MCF 10A (cell line): ENCODE measurements at regions not wholly inside any gene's neighbourhood (a gene's known extent, or its start where the extent isn't known, plus 50 kb on each side); places are given as distances from the start of the nearest gene placed in this dataset.
"Not testable (repeated sequence)": the region's sequence is repeated elsewhere in the genome, so short reads cannot be mapped to it uniquely, and the experiment has no call there.

Experiments
- BruUV-seq: library from RNA; stranded (reverse); fragments of 400-500 nt; replicated peaks from 2 replicates; lab custom pipeline; 2021; lab: Mats Ljungman, UMichigan
- CTCF ChIA-PET: fragments of 300-600 bp; sonication (Branson Sonifier 250); formaldehyde crosslinking; extraction: SDS; loops from one replicate; lab custom pipeline; 2021; ENCODE audit warnings: antibody characterized with exemption, inconsistent platforms; lab: Yijun Ruan, JAX
- POLR2A ChIA-PET: fragments of 300-600, 350-650 bp; sonication (Branson Sonifier 250); formaldehyde crosslinking; extraction: SDS; loops from one replicate; lab custom pipeline; 2020; ENCODE audit warnings: antibody characterized with exemption, inconsistent platforms; lab: Yijun Ruan, JAX
- DNase-seq: peaks from one replicate; pipeline ENCODE4 v3.0.0-alpha.2; 2018; ENCODE audit not compliant: unreplicated experiment
- H3K27ac Mint-ChIP-seq: one replicate; pipeline ENCODE4 v1.8.0; 2022; ENCODE audit warnings: mild to moderate bottlenecking, low read depth, mixed read lengths; ENCODE audit not compliant: unreplicated experiment
- H3K27me3 Mint-ChIP-seq: one replicate; pipeline ENCODE4 v1.8.0; 2022; ENCODE audit warnings: mixed read lengths; ENCODE audit not compliant: insufficient read depth, unreplicated experiment
- H3K36me3 Mint-ChIP-seq: one replicate; pipeline ENCODE4 v1.8.0; 2022; ENCODE audit warnings: mild to moderate bottlenecking, moderate library complexity, mixed read lengths; ENCODE audit not compliant: insufficient read depth, unreplicated experiment
- H3K4me1 Mint-ChIP-seq: one replicate; pipeline ENCODE4 v1.8.0; 2022; ENCODE audit warnings: mixed read lengths; ENCODE audit not compliant: insufficient read depth, unreplicated experiment
- H3K4me3 Mint-ChIP-seq: one replicate; pipeline ENCODE4 v1.8.0; 2022; ENCODE audit warnings: mild to moderate bottlenecking, moderate library complexity, mixed read lengths; ENCODE audit not compliant: unreplicated experiment
- H3K9me3 Mint-ChIP-seq: one replicate; pipeline ENCODE4 v1.8.0; 2022; ENCODE audit warnings: mixed read lengths; ENCODE audit not compliant: unreplicated experiment
- intact Hi-C: fragments of 100-400 bp; cut with micrococcal nuclease; formaldehyde crosslinking; loops from 2 replicates; pipeline ENCODE4 v1.14.1; 2022
- TF ChIP-seq, protein P1 (sequence below): fragments of 200-600 bp; IDR thresholded peaks from one replicate; pipeline ENCODE4 v1.8.0; 2022; ENCODE audit warnings: antibody characterized with exemption, mild to moderate bottlenecking; ENCODE audit not compliant: unreplicated experiment

DNA sequence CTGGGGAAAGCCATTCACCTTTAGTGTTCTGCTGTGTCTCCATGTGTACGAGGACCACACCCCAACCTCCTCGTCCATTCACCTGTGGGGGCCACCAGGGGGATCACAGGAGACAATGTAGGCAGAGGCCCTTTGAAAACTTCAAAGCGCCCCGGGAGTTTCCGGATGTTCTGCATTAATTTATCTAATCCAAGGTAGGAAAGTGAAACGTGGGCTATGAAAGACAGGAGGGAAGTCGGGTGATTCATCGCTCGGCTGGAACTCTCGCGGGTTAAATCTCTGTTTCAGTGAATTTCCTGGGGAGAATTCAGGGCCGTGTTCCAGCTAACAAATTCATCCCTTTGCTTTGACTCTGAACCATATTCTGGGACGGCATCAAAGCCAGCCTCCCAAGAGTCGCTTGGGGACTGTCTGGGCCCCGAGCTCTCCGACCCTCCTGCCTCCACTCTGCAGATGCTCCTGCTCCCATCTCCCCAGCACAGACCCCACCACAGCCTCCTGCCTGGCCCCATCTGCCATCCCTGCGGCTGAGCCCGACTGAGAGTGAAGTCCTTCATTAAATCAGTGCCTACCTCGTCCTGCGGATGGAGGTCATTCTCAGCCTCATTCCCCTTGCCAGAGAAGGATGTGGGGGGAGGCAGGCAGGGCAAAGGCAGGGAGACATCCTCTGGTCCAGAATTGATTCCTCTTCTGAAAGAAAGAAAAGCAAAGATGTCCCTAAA, 114.1 kb upstream of the CARD11 start:
- no peaks in the 10 kb centered on the region for H3K27me3 Mint-ChIP-seq
- no peak overlapping the region for H3K4me3 Mint-ChIP-seq
- no TSS peak for BruUV-seq
- POLR2A ChIA-PET = no interaction called here
- CTCF ChIA-PET = interaction anchor here (1.4 kb wide), 1 partner anchor 270 kb away, joined by 5 read pairs; no protein-coding TSS in a partner anchor
- TF ChIP-seq, protein P1, sequence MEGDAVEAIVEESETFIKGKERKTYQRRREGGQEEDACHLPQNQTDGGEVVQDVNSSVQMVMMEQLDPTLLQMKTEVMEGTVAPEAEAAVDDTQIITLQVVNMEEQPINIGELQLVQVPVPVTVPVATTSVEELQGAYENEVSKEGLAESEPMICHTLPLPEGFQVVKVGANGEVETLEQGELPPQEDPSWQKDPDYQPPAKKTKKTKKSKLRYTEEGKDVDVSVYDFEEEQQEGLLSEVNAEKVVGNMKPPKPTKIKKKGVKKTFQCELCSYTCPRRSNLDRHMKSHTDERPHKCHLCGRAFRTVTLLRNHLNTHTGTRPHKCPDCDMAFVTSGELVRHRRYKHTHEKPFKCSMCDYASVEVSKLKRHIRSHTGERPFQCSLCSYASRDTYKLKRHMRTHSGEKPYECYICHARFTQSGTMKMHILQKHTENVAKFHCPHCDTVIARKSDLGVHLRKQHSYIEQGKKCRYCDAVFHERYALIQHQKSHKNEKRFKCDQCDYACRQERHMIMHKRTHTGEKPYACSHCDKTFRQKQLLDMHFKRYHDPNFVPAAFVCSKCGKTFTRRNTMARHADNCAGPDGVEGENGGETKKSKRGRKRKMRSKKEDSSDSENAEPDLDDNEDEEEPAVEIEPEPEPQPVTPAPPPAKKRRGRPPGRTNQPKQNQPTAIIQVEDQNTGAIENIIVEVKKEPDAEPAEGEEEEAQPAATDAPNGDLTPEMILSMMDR = no peak
- H3K36me3 Mint-ChIP-seq = no peaks in the 10 kb centered on the region
- no peaks in the 10 kb centered on the region for H3K9me3 Mint-ChIP-seq
- intact Hi-C loops = no loop called here
- H3K27ac Mint-ChIP-seq = no peak overlapping the region
- peak; percentile 53 for DNase-seq
- peaks cover 5% of the 10 kb centered on the region for H3K4me1 Mint-ChIP-seq

DNA sequence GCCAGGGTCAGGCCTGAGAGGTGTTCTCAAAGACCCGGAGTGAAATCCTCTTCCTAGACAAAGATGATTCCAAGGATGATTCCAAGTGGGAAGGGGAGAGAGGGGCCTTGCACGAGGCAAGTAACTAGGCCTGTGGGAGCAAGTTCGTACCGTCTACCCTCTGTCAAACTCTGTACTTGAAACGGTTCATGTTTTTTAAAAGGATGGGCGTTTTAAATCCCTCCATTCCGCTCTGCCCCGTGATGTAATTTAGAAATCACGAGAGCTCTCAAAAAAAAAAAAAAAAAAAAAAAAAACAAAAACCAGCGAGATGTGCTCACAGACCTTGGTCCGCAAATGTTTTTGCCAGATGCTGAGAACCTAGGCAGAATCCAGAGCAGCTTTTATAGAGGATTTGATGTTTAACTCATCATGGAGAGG, 114.7 kb upstream of the CARD11 start:
- ChIA-PET POLR2A (no interaction called here), CTCF (no interaction called here)
- no peak for DNase-seq
- TF ChIP-seq, protein P1 = no peak
- Mint-ChIP-seq H3K27ac (no peak overlapping the region), H3K4me1 (peaks cover 5% of the 10 kb centered on the region), H3K9me3 (no peaks in the 10 kb centered on the region), H3K4me3 (no peak overlapping the region), H3K27me3 (no peaks in the 10 kb centered on the region), H3K36me3 (no peaks in the 10 kb centered on the region)
- no TSS peak for BruUV-seq
- intact Hi-C loops = no loop called here

DNA sequence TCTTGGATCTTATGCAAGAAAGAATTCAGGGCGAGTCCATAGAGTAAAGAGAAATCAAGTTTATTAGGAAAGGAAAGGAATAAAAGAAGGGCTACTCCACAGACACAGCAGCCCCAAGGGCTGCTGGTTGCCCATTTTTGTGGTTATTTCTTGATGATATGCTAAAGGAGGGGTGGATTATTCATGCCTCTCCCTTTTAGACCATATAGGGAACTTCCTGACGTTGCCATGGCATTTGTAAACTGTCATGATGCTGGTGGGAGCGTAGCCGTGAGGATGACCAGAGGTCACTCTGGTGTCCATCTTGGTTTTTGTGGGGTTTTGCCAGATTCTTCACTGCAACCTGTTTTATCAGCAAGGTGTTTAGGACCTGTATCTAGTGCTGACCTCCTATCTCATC, 115.4 kb upstream of the CARD11 start:
- DNase-seq = no peak
- Mint-ChIP-seq H3K36me3 (no peaks in the 10 kb centered on the region), H3K4me1 (no peaks in the 10 kb centered on the region), H3K27ac (no peak overlapping the region), H3K9me3 (no peaks in the 10 kb centered on the region), H3K27me3 (no peaks in the 10 kb centered on the region), H3K4me3 (no peak overlapping the region)
- no TSS peak for BruUV-seq
- TF ChIP-seq, protein P1 = no peak
- intact Hi-C loops = no loop called here
- ChIA-PET POLR2A (no interaction called here), CTCF (no interaction called here)

DNA sequence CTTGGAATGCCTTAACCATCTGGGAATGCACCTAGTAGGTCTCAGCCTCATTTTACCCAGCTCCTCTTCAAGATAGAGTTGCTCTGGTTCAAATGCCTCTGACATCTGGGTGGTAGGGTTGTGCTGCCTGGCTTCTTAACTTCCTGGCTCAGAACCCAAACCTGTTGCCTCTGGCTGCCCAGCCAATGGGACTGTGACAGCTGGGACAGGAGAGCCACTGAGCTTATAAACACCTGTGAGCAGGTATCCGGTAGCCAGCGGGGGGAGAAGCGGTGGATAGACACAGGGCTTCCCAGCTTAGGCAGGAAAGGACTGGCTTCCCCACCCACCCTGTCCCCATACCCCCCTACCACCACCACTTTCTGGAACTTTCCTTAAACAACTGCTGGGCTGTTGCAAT, 115.8 kb upstream of the CARD11 start:
- no TSS peak for BruUV-seq
- H3K27me3 Mint-ChIP-seq = no peaks in the 10 kb centered on the region
- ChIA-PET POLR2A (no interaction called here), CTCF (no interaction called here)
- intact Hi-C loops = no loop called here
- no peak for DNase-seq
- H3K4me1 Mint-ChIP-seq = no peaks in the 10 kb centered on the region
- H3K36me3 Mint-ChIP-seq = no peaks in the 10 kb centered on the region
- no peaks in the 10 kb centered on the region for H3K9me3 Mint-ChIP-seq
- no peak overlapping the region for H3K4me3 Mint-ChIP-seq
- TF ChIP-seq, protein P1 = no peak
- no peak overlapping the region for H3K27ac Mint-ChIP-seq

DNA sequence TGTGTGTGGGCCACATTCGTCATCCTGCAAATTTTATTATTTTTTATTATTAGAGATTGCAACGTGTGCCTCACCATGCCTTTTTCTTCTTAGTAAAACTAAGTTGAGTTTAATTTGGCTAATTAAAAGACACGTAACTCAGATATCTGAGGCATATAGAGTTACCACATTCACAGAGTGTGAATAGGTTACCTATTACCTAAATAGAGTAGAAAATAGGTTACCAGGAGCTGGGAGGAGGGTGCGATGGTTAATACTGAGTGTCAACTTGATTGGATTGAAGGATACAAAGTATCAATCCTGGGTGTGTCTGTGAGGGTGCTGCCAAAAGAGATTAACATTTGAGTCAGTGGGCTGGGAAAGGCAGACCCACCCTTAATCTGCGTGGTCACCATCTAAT, 116.3 kb upstream of the CARD11 start:
- BruUV-seq, DNase-seq, intact Hi-C loops: not testable (repeated sequence)

More for the DNA sequence above, 116.3 kb upstream of the CARD11 start:
- H3K27ac Mint-ChIP-seq, CTCF ChIA-PET, H3K4me1 Mint-ChIP-seq, POLR2A ChIA-PET, H3K9me3 Mint-ChIP-seq, H3K27me3 Mint-ChIP-seq, H3K4me3 Mint-ChIP-seq, H3K36me3 Mint-ChIP-seq: not testable (repeated sequence)
